GM12801 (cell line): ENCODE measurements at regions not wholly inside any gene's neighbourhood (a gene's known extent, or its start where the extent isn't known, plus 50 kb on each side); places are given as distances from the start of the nearest gene placed in this dataset.

Experiments used
- CTCF ChIP-seq: IDR thresholded peaks from one replicate; pipeline ENCODE4 v1.5.1; 2011; ENCODE audit warnings: control low read depth; ENCODE audit not compliant: insufficient read length; ENCODE audit errors: extremely low read depth

GRCh38 chr14:21723431-21724045, 49.9 kb upstream of the OR4E1 start:
- TF ChIP-seq CTCF: no peak
